ENCODE measurements at regions not wholly inside any gene's neighbourhood (a gene's known extent, or its start where the extent isn't known, plus 50 kb on each side); places are given as distances from the start of the nearest gene placed in this dataset.

DNA sequence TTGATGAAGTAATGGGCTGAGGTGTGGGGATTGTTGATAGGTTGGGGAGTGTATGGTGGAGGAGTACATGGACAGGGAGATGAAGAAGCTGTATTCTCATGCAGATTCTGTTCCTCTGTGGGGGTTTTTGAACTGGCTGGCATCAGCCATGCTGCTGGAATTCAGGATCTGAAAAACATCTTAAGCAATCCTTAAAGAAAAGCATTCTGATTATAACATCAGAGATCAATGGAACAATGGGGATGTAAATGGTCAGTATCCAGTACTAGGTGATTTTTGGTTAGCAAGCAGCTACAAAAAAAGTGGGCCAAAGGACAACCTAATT, 247.5 kb upstream of the GALNT17 start:
- H3K4me1 Mint-ChIP-seq (ENCODE audit: low read depth), result no peaks in the 10 kb centered on the region
- peaks cover 17% of the 10 kb centered on the region for H3K27me3 Mint-ChIP-seq
- no peak overlapping the region for H3K27ac Mint-ChIP-seq
- no peak overlapping the region for H3K4me3 Mint-ChIP-seq (ENCODE audit: low read depth)
- no peaks in the 10 kb centered on the region for H3K36me3 Mint-ChIP-seq (ENCODE audit: insufficient read depth)
- TF ChIP-seq, protein P1, sequence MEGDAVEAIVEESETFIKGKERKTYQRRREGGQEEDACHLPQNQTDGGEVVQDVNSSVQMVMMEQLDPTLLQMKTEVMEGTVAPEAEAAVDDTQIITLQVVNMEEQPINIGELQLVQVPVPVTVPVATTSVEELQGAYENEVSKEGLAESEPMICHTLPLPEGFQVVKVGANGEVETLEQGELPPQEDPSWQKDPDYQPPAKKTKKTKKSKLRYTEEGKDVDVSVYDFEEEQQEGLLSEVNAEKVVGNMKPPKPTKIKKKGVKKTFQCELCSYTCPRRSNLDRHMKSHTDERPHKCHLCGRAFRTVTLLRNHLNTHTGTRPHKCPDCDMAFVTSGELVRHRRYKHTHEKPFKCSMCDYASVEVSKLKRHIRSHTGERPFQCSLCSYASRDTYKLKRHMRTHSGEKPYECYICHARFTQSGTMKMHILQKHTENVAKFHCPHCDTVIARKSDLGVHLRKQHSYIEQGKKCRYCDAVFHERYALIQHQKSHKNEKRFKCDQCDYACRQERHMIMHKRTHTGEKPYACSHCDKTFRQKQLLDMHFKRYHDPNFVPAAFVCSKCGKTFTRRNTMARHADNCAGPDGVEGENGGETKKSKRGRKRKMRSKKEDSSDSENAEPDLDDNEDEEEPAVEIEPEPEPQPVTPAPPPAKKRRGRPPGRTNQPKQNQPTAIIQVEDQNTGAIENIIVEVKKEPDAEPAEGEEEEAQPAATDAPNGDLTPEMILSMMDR (IDR thresholded peaks at IDR 0.05; ENCODE audit: unreplicated experiment), result no peak
- DNase-seq (ENCODE audit: low spot score, unreplicated experiment), result no peak
- peaks cover 3% of the 10 kb centered on the region for H3K9me3 Mint-ChIP-seq (ENCODE audit: low read depth)

- H3K27ac Mint-ChIP-seq, result no peak overlapping the region
These were observed 247.1 kb upstream of the GALNT17 start for GRCh38 chr7:70884809-70885208.

GRCh38 chr7:70886547-70886946, 245.4 kb upstream of the GALNT17 start:
- TF ChIP-seq, protein P1 (IDR thresholded peaks at IDR 0.05; ENCODE audit: unreplicated experiment), result no peak
- no peak overlapping the region for H3K27ac Mint-ChIP-seq
- H3K36me3 Mint-ChIP-seq (ENCODE audit: insufficient read depth), result no peaks in the 10 kb centered on the region
- no peak overlapping the region for H3K4me3 Mint-ChIP-seq (ENCODE audit: low read depth)
- DNase-seq (ENCODE audit: low spot score, unreplicated experiment), result no peak
- H3K9me3 Mint-ChIP-seq (ENCODE audit: low read depth), result peaks cover 6% of the 10 kb centered on the region
- peaks cover 17% of the 10 kb centered on the region for H3K27me3 Mint-ChIP-seq
- no peaks in the 10 kb centered on the region for H3K4me1 Mint-ChIP-seq (ENCODE audit: low read depth)

More at GRCh38 chr7:70884809-70885208, 247.1 kb upstream of the GALNT17 start:
- Mint-ChIP-seq H3K4me1 (ENCODE audit: low read depth) (no peaks in the 10 kb centered on the region), H3K4me3 (ENCODE audit: low read depth) (no peak overlapping the region), H3K9me3 (ENCODE audit: low read depth) (peaks cover 3% of the 10 kb centered on the region), H3K27me3 (peaks cover 17% of the 10 kb centered on the region), H3K36me3 (ENCODE audit: insufficient read depth) (no peaks in the 10 kb centered on the region)
- no peak for DNase-seq (ENCODE audit: low spot score, unreplicated experiment)
- TF ChIP-seq, protein P1 (IDR thresholded peaks at IDR 0.05; ENCODE audit: unreplicated experiment), result no peak

GRCh38 chr7:70887186-70887585, 244.8 kb upstream of the GALNT17 start:
- peaks cover 17% of the 10 kb centered on the region for H3K27me3 Mint-ChIP-seq
- TF ChIP-seq, protein P1 (IDR thresholded peaks at IDR 0.05; ENCODE audit: unreplicated experiment), result no peak
- no peak overlapping the region for H3K27ac Mint-ChIP-seq
- peaks cover 6% of the 10 kb centered on the region for H3K9me3 Mint-ChIP-seq (ENCODE audit: low read depth)
- DNase-seq (ENCODE audit: low spot score, unreplicated experiment), result no peak
- H3K4me1 Mint-ChIP-seq (ENCODE audit: low read depth), result no peaks in the 10 kb centered on the region
- no peak overlapping the region for H3K4me3 Mint-ChIP-seq (ENCODE audit: low read depth)
- H3K36me3 Mint-ChIP-seq (ENCODE audit: insufficient read depth), result no peaks in the 10 kb centered on the region

- DNase-seq (ENCODE audit: low spot score, unreplicated experiment), result no peak
- TF ChIP-seq, protein P1 (IDR thresholded peaks at IDR 0.05; ENCODE audit: unreplicated experiment), result no peak
- peaks cover 4% of the 10 kb centered on the region for H3K4me1 Mint-ChIP-seq (ENCODE audit: low read depth)
- no peak overlapping the region for H3K4me3 Mint-ChIP-seq (ENCODE audit: low read depth)
- H3K36me3 Mint-ChIP-seq (ENCODE audit: insufficient read depth), result no peaks in the 10 kb centered on the region
- no peak overlapping the region for H3K27ac Mint-ChIP-seq
- peaks cover 11% of the 10 kb centered on the region for H3K27me3 Mint-ChIP-seq
- H3K9me3 Mint-ChIP-seq (ENCODE audit: low read depth), result peaks cover 3% of the 10 kb centered on the region
These were observed 241.6 kb upstream of the GALNT17 start for GRCh38 chr7:70890147-70890969.
